ENCODE measurements at regions not wholly inside any gene's neighbourhood (a gene's known extent, or its start where the extent isn't known, plus 50 kb on each side); places are given as distances from the start of the nearest gene placed in this dataset.
"Not testable (repeated sequence)": the region's sequence is repeated elsewhere in the genome, so short reads cannot be mapped to it uniquely, and the experiment has no call there.

DNA sequence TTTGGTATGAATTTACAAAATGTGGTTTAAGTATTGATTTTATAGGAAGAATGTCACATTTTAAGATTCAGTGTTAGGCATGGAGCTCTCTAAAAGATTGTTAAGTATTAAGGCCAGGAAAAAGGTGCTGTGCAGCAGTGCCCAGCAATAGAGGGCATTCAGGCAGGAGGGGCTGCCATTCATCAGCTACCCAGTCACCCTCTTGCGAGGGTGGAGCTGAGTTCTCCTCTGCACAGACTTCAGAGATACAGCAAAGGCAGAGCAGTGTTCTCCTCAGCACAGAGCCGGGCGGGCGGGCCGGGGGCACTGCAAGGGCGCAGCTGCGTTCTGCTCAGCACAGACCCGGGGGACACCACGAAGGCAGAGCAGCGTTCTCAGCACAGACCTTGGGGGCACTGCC is 474.0 kb downstream of the SPATA31A6 start:
- not testable (repeated sequence) for TF ChIP-seq POLR2A, CTCF (IDR thresholded peaks at IDR 0.05)
